Adrenal gland (tissue), 5 donors: ENCODE measurements at regions not wholly inside any gene's neighbourhood (a gene's known extent, or its start where the extent isn't known, plus 50 kb on each side); places are given as distances from the start of the nearest gene placed in this dataset.

ENCODE experiments used
- POLR2A ChIP-seq, 2 donors: fragments of 450-650 bp; IDR thresholded peaks; one replicate each; pipeline ENCODE4 v1.6.1; 2017; ENCODE audit warnings: antibody characterized with exemption in 2 of 2, mild to moderate bottlenecking in 2 of 2, moderate library complexity in 1 of 2
- TF ChIP-seq, protein P1 (sequence below), 6 experiments: fragments of 450-650 bp in 4 of 6; fragments of 200-600 bp in 2 of 6; sonication (generic) in 1 of 6; IDR thresholded peaks; 1 replicate in 5 of 6; 2 replicates in 1 of 6; pipeline versions ENCODE4 v1.5.1 to v1.8.0; 2016 to 2021; ENCODE audit warnings: antibody characterized with exemption in 6 of 6, mild to moderate bottlenecking in 2 of 6, moderate library complexity in 1 of 6
- donor health status: DM: no; HTN: no; CAD: no.

- TF ChIP-seq, protein P1, sequence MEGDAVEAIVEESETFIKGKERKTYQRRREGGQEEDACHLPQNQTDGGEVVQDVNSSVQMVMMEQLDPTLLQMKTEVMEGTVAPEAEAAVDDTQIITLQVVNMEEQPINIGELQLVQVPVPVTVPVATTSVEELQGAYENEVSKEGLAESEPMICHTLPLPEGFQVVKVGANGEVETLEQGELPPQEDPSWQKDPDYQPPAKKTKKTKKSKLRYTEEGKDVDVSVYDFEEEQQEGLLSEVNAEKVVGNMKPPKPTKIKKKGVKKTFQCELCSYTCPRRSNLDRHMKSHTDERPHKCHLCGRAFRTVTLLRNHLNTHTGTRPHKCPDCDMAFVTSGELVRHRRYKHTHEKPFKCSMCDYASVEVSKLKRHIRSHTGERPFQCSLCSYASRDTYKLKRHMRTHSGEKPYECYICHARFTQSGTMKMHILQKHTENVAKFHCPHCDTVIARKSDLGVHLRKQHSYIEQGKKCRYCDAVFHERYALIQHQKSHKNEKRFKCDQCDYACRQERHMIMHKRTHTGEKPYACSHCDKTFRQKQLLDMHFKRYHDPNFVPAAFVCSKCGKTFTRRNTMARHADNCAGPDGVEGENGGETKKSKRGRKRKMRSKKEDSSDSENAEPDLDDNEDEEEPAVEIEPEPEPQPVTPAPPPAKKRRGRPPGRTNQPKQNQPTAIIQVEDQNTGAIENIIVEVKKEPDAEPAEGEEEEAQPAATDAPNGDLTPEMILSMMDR (IDR thresholded peaks at IDR 0.05), result no peak
- TF ChIP-seq POLR2A (IDR thresholded peaks at IDR 0.05), result no peak
Observed at GRCh38 chr11:91536366-91536765, 688.3 kb upstream of the FAT3 start.
